Dermis microvascular lymphatic vessel endothelial cell (primary cell): ENCODE measurements at regions not wholly inside any gene's neighbourhood (a gene's known extent, or its start where the extent isn't known, plus 50 kb on each side); places are given as distances from the start of the nearest gene placed in this dataset.
"Not testable (repeated sequence)": the region's sequence is repeated elsewhere in the genome, so short reads cannot be mapped to it uniquely, and the experiment has no call there.

Experiments
- DNase-seq, 2 donors: peaks; one replicate each; pipeline versions ENCODE4 v3.0.0 to v3.0.0-alpha.2; 2010; ENCODE audit warnings: low read depth in 2 of 2

- no peak for DNase-seq
These were observed 90.3 kb upstream of the ERCC6L2 start for GRCh38 chr9:95785209-95785608.

- no peak for DNase-seq
These were observed 91.2 kb upstream of the ERCC6L2 start for GRCh38 chr9:95784318-95784717.

- no peak for DNase-seq
These were observed 92.0 kb upstream of the ERCC6L2 start for GRCh38 chr9:95783426-95783975.

- no peak for DNase-seq
These were observed 94.7 kb upstream of the ERCC6L2 start for GRCh38 chr9:95780751-95781150.

GRCh38 chr9:95780121-95780520 lies 95.4 kb upstream of the ERCC6L2 start:
- no peak for DNase-seq

- not testable (repeated sequence) for DNase-seq
These were observed 95.9 kb upstream of the ERCC6L2 start for GRCh38 chr9:95779597-95779996.

- DNase-seq = no peak
These were observed 96.5 kb upstream of the ERCC6L2 start for GRCh38 chr9:95778957-95779356.

- no peak for DNase-seq
These were observed 98.4 kb upstream of the ERCC6L2 start for GRCh38 chr9:95777136-95777535.

- no peak for DNase-seq
These were observed 99.3 kb upstream of the ERCC6L2 start for GRCh38 chr9:95776176-95776575.

- DNase-seq = no peak
These were observed 100.3 kb upstream of the ERCC6L2 start for GRCh38 chr9:95775191-95775590.

- DNase-seq = no peak
These were observed 102.5 kb upstream of the ERCC6L2 start for GRCh38 chr9:95773053-95773418.

- no peak for DNase-seq
These were observed 103.0 kb upstream of the ERCC6L2 start for GRCh38 chr9:95772320-95773052.

GRCh38 chr9:95771556-95772246 lies 103.8 kb upstream of the ERCC6L2 start:
- DNase-seq = no peak

- no peak for DNase-seq
These were observed 104.8 kb upstream of the ERCC6L2 start for GRCh38 chr9:95770653-95771131.

GRCh38 chr9:95769909-95770433 lies 105.5 kb upstream of the ERCC6L2 start:
- no peak for DNase-seq

GRCh38 chr9:95769473-95769872 lies 106.0 kb upstream of the ERCC6L2 start:
- DNase-seq = no peak

- DNase-seq = no peak
These were observed 108.6 kb upstream of the ERCC6L2 start for GRCh38 chr9:95766906-95767305.

- DNase-seq = no peak
These were observed 110.8 kb upstream of the ERCC6L2 start for GRCh38 chr9:95764533-95765319.

- no peak for DNase-seq
These were observed 111.5 kb upstream of the ERCC6L2 start for GRCh38 chr9:95763983-95764382.

- no peak for DNase-seq
These were observed 112.5 kb upstream of the ERCC6L2 start for GRCh38 chr9:95763006-95763405.

- DNase-seq = no peak
These were observed 113.2 kb upstream of the ERCC6L2 start for GRCh38 chr9:95762322-95762721.

GRCh38 chr9:95760791-95761190 lies 114.7 kb upstream of the ERCC6L2 start:
- DNase-seq = no peak
